EH (cell line): ENCODE measurements at regions not wholly inside any gene's neighbourhood (a gene's known extent, or its start where the extent isn't known, plus 50 kb on each side); places are given as distances from the start of the nearest gene placed in this dataset.

Source experiments
- DNase-seq: peaks from one replicate; pipeline ENCODE4 v3.0.0-alpha.2; 2015; ENCODE audit warnings: low read depth

DNA sequence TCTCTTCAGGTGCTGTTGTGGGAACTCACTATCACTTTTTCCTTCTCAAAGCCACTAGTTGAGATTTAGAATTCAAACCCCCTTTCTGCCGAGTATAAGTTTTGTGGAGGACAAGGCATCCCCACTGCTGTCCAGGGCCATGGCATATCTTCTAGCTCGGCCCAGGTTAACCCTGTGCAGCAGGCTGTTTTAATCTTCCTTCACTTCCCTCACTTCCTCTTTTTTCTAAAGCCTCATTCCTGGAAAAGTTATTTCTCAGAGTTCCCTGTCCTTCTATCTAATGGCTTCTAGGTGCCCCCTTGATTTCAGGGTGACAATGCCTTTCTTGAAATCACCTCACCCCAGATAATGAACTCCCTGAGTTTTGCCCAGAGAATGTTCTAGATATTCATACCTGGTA lies 222.3 kb downstream of the SNX10 start:
- no peak for DNase-seq

DNA sequence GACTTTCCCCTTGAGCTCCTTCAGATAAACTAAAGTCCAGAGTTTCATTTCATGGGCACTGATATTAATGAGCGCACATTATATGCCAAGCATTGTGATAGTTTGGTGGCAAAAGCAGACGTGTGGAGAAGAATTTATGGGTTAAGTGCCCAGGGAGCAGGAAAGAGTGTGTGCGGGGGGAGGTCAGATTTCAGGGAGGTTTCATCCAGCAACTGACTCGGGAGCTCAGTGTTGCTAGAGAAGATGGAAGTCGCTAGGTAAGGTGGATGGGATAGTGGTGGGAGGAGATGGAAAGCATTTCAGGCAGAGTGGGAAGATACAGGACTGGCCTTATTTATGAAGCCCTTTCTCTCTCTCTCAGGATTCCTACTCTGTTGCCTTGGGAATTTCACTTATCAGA lies 223.0 kb downstream of the SNX10 start:
- DNase-seq = no peak

DNA sequence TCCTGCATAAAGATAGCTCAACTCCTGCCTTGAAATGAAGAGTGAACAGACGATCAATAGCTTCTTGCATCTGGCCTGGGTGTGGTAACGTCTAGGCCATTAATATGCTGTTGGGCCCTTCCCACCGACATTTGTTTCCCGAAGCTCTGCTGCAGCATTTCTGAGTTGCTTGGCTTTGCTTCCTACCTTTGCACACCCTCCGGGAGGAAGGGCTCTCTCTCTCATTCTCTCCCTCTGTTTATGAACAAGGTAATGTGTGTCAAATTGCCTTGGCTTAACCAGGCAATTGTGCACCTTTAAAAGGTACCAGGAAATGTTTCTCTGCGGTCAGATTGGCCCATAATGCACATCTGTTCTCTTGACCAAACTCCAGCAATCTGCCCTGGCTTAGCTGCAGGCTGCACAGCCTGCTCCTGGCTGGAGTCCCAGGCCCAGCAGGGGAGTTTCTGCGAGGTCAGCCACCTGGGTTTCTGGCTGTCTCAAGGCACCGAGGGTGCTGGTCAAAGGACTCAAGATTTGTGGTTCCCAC lies 223.7 kb downstream of the SNX10 start:
- DNase-seq = no peak

DNA sequence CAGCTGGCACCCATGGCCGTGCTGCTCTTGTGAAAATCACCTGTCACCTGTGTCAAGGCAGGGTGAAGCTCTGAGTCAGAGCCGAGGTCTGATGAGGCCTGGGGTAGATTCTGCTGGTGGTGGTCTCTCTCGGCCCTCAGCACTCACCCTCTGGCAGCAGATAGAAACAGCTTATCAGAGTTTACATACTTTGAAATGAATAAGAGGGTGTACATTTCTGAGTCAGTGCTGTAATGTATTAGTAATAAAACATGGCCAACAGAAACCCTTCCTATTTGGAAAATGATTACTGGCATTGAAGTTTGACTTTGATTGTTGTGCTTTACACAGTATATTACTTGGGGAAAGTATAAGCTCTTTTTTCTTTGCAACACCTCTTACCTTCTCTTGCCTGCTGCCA lies 228.8 kb downstream of the SNX10 start:
- no peak for DNase-seq

DNA sequence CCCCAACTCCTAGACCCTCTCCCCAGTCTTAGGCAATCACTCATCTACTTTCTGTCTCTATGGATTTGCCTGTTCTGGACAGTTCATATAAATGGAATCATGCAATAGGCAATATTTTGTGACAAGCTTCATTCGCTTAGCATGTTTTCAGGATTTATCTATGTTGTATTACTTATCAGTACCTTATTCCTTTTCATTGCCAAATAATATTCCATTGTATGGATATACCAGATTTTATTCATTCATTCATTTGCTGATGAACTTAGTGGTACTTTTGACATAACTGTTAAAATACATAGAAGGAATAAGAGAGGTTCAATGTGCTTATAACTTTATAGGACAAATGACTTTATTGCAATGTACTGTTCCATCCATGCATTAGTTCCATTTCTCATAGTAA lies 231.0 kb downstream of the SNX10 start:
- DNase-seq = no peak

DNA sequence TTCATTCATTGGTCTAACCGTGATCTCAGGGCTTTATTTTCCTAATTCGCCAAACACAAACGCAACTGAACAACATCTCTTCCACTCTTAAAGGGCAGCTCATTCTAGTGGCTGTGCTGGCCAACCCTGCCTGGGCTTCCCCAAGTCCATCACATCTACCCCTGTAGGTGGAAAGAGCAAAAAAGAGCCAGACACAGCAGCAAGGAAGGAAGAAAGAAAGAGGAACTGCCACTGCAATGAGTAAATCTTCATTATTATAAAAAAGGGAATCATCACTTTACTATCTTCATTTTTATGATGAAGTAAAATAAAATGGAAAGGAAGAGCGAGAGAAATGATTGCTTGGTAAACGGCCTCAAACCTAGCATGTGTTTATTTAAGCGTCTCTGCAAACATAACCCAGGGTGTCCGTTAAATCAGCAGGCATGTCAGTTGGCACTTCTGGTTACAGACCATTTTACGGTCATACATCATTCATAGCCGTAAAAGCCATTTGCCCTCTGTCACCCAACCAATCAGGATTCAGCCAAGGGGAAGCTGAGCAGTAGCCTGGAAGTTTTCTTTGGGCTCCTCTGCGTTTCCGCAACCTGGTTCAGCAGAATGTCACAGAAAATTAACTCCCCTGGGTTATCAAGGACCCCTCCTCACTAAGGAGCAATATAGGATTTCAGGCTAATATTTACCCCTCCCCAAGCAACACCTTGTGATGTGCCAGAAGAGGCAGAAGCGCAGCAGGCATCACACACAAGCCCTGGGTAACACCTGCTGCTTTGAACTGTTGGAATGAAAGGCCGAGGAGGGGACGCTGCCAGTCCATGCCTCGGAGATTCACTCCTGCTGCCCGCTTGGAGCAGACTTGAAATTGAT lies 234.0 kb downstream of the SNX10 start:
- DNase-seq = no peak

DNA sequence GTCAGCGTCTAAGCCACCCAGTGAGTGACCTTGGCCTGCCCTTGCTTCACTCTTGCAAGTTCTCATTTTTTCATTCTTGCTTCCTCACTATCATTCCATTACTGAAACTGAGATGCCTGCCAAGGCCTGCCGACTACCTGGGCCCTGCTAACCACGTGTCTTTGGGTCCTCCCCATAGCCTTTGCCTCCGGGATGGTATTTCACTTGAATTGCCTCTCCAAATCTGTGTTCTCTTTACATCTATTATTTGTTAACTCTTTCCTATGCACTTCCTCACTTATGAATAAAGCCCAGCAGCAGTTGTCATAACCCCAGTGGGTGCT lies 234.6 kb downstream of the SNX10 start:
- DNase-seq = no peak

DNA sequence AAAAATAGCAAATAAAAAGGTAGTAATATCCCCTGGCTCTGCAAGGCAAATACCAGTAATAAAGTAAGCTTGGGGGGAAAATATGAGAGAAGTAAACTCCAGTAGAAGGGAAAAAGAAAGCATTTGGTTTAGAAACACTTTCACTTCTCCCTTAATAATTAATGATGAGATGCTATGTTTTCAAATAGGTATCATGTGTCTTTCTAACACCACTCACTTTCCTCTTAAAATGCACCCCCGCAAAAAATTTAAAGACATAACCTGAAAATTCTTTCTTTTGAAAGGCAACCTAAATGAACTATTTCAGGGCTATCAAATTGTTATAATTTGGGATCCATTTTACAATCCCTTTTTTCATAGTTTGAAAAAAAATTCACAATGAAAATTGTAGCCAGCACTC lies 240.3 kb downstream of the SNX10 start:
- no peak for DNase-seq

DNA sequence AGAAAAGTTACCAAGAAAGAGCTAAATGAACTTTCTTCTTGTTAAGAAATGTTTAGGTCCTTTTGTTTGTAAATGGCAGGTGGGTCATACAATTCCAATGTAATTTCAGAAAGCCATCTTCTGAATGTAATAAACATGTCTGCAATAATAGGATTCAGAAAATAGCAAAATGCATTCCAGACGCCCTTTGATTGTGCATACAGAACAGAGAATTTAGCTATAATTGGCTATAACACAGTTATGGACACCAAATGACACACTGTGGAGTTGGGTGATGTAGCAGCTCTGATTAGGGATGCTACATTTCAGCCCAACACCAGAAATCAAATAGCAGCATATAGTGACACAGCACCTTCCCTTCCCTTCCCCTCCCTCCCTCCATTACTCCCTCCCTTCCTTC lies 240.8 kb downstream of the SNX10 start:
- DNase-seq = no peak

DNA sequence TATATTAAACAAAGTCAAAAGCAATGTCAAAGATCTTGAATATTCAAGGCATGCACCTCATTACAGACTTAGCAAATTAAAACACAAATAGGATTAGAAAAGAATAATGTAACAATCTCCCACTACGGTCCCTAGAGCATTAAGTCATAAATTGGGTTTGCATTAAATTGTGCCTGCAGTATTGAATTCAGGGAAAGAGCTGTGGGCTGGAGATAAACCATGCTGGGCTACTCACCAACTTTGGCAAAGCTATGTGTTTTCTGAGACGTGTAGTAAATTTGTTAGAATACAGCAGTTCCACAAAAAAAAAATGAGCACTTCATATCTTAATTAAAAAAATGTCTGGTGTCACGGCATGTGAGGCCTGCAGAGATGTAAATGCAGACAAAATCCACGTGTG lies 241.6 kb downstream of the SNX10 start:
- no peak for DNase-seq

DNA sequence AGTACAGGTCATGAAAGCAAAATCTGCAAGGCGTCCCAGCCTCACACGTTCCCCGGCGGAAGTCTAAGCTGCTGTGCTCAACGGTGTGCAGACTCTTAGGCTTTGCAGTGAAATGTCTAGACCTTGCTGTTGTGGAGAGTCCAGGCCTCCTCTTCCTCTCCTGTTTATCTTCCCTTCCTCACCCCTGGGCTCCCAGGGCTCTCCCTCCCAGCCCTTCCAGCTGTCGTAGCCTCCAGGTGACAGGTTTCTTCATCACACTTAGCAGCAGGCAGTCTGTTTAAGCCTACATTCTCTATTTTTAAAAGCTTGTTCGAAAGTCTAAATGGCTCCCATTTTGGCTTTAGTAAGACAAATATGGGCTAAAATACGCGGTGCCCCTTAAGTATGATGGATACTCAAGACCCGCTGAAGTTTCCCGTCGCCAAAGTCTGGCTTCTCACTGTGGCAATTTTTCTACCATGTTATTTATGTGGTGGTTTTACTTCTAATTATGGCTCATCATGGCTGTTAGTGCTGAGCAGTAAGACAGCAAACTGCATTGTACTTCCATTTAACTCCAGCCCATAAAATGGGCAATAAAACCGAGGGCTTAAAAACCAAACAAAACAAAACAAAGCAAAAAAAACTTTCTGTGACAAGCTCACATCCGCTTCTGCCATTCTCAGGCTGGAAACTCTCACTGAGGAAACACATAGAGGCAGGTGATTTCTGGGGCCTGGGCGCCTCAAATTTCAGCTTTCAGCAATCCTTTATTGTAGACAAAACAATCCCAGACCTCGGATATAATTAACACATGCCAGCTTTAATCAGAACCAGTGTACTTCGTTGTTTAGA lies 243.2 kb downstream of the SNX10 start:
- DNase-seq = no peak

DNA sequence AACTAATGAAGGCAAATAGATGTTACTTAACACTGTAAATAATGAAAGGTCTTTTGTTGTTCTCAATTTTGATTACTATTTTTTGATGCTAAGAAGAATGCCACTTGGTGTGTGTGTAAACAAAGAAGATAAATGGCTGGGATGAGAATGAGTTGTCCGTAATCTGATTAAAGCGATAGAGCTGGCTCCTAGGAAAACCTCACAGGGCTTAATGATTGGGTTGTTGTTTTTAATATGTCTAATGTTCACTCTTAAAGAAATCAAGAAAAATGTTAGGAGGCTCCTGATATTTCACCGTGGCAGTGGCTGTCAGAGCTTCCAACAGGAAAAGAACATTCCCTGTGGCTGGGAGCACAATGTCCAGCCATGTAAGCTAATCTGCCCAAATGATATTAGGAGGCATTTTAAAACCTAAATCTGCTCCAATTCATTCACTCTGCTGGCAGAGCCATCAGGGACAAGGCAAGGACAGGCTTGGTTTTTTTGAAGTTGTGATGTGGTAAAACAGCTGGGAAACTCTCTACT lies 243.9 kb downstream of the SNX10 start:
- DNase-seq = no peak

DNA sequence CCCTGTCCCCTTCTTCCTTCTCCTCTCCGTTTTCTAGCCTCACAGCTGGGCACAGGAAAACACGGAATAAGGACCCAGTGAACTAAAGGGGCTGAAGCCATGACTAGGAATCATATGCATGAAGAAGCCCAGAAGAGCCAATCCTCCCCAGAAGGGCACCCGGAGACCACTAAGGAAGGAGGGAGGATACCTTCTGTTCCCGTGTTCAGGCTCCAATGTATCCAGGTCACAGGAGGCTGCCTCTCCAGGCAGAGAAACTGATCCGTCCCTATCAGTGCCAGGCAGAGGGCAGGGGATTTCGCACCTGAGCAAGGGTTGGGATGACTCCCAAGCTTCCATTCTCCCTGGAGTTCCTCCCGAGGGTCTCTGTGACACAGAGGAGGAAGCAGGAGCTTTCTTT lies 246.6 kb downstream of the SNX10 start:
- no peak for DNase-seq

DNA sequence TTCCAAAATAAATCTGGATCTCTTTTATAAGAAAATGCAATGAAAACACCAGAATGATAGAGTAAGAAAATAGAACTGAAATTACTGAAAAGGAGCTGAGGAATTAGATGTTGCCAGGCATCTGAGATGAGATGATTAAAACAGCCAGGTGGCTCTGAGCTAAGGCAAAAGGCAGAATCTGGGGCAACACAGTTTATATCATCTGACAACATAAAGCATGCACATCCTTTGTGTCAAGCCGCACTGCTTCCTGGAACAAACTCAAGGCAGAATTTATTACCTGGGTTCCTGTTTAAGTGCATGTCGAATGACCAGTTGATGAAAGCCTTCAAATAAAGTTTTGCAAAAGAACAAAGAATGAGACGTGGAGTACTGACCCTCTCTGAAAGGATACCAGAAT lies 247.0 kb downstream of the SNX10 start:
- DNase-seq = no peak

DNA sequence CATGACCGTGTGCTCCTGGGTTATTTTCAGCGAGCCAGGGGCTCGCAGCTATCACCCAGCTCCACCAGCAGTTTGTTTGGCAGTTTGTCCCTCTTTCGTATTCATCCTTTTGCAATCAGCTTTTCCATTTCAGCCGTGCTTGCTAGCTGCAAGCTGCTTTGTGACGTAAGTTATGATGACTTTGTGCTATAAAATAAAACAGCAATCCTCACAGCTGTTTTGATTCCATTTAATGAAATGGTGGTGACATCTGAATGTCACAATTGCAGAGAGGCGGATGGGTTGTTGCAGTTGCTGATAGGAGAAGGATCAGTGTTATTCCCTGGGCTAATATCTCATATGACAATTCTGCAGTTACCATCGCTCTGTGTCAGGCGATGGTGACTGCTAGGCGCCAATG lies 251.7 kb downstream of the SNX10 start:
- DNase-seq = no peak

DNA sequence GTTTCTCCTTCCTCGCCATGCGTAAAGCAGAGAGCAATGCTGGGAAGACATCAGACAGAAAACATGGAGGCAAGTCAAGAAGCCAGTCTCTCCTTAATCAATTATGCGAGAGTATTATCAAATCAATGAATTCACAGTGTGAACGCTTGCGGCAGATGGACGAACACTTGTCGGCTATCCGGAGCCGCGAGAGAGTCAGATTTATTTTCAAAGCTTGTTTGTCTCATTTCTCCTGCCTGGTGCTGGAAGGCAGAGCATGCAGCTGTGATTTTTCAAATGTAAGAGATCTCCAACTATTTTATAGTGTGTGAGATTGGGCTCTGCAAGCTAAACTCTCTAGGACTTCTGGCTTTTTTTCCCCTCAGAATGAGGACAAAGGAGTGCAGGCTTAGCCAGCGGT lies 252.3 kb downstream of the SNX10 start:
- no peak for DNase-seq

DNA sequence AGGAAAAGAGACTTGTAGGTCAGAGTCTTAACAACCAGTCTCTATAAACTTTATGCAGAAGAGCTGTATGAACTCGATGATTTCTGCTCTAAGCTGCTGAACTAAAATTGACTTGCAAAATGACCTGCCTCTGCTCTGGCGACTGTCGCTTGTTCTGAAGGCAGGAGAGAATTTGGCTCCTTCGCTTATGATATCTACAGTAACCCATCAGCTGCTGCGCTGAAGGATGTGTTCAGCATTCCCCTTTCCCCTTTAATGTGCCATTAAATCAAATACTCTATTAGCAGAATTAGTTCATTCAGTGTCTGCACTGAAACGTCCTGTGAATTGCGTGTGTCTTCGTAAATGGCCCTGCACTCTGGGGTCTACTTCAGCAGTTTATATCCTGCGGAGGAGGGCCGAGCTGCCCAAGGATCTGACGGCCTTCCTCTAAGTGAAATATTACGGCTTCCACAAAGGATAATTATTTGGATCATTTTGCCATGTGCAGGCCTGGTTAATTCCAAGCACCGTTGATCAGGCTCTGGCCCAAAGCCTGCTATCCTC lies 254.9 kb downstream of the SNX10 start:
- no peak for DNase-seq

DNA sequence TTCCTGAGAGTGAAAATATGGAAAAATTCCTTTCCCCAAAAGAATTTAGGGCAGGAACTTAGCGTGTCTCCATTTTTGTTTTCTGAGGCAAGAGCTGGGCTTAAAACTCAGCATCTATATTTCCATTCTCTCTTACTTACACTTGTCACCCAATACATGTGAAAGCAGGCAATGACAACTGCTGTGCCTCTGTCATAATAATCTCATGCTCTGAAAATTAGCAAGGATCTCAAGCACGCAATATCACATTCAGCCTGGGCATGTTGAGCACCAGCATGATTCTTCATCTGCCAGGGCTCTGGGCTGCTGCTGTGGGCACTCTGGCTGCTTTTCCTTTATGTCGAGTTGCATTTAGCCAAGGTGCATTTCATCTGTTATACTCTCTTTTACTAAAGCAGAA lies 255.5 kb downstream of the SNX10 start:
- DNase-seq = no peak

DNA sequence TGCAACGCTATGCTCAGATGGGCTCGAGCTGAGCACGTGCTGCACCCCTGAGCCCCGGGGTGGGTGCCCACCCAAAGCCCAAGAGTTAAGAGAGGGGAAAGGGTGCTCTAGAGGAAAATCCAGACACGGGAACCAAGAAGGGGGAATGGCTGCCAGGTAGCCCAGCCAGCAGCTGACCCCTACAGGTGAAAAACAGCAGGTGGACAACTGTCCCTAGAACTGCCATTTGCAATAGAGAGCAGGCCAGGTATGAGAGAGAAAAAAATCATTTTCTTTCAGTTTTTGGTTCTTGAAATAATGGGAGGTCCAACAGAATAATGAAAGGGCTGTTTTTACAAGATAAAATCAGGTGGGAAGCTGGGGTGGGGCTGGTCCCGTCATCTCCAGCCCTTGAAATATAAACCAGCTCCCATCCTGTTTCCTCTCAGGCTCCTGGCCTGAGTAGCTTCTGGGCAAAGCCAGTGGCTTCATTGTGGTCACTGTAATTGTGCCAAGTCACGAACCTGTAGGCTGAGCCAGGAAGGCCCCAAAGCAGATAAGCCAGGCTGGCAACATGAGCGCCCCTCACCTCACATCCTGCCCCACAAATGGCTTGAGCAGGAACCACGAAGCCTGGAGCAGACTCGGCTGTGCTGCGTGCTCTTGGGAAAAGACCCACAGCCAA lies 257.8 kb downstream of the SNX10 start:
- peak; percentile 12 for DNase-seq

DNA sequence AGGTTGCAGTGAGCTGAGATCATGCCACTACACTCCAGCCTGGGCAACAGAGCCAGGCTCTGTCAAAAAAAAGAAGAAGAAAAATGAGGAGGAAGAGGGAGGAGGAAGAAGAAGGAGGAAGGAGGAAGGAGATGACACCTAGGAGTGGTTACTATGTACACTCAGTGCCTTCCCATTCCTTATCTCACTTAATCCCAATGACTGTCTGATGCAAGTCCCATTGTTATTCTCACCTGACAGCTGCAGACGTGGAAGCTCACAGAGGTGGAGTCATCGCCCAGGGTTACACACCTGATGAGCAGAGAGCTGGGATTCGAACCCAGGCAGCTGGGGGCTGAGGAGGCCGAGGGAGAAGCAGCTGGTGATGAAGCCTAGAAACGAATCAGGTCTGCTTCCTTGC lies 258.8 kb downstream of the SNX10 start:
- no peak for DNase-seq

DNA sequence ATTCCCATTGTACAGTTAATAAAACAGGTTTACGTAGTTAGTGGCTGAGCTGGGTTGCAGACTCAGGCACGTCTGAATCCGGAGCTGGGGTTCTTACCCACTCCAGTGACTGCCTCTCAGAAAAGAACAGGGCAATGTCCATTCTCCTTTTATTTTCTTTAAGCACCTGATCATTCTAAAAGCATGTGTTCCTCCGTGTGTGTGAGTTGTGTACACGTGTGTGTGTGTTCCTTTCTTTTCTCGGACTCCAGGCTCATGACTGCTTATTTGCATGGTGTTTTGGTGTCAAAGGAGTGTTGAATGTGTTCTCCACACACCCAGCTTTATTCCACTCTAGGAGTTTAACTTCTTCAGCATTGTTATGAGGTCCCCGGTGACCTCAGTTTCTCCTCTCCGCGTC lies 260.1 kb downstream of the SNX10 start:
- no peak for DNase-seq

DNA sequence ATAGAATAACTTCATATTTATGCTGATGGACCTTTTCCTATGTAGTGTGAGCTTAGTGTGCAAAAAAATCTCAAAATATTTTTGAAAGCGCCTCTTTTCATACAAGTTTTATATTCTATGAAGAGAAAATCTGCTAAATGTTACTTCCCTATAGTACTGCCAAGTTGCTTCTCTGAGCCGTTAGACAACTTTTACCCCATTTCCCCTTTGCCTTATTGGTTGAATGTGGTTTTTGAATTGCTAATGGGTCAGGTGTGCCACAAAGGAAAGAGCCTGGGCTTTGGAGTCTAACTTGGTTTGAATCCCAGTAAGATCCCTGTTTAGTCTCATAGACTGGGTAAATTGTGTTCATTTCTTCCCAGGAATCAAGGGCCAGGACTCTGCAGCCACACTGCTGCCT lies 261.5 kb downstream of the SNX10 start:
- no peak for DNase-seq
